ENCODE measurements at regions not wholly inside any gene's neighbourhood (a gene's known extent, or its start where the extent isn't known, plus 50 kb on each side); places are given as distances from the start of the nearest gene placed in this dataset.

DNA sequence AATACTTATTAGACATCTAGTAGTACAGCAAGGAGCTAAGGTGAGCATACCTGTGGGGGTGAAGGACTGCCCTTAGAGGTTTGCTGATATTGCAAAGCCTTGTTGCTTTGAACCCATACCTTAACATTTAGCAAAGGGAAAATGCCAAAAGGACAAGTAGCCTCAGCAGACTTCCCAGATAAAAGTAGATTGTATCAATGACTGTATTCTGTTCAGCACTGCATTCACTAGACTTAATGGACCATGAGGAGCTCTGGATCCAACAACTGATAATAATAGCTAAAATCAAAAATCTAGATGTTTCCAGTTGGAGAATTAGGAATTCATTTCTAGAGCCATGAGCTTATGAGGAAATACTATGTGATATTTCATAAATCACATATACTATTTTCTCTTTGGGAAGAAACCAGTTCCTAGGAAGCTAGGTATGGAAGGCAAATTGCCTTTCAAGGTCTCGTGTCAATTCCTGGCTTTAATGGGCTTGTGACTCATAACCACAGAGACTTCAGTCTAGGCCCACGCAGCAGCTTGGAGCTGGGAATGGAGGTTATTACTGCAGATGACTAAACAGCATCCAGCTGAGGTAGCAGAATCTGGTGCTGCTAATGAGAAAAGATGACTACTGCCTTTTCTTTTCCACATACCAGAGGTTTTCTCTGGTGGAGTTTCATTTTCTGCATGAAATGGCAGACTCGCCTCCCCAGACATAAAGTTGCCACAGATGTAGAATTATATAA is 191.2 kb upstream of the NABP1 start:
- Histone ChIP-seq H3K9me3 (replicated peaks) (peaks cover 25% of the 10 kb centered on the region), H3K36me3 (no peaks in the 10 kb centered on the region), H3K4me1 (peaks cover 10% of the 10 kb centered on the region), H3K4me3 (no peak overlapping the region), H3K27ac (replicated peaks) (no peak overlapping the region), H3K27me3 (ENCODE audit: low read depth) (no peaks in the 10 kb centered on the region)
- intact Hi-C loops (cut with micrococcal nuclease), result no loop called here
- no peak for TF ChIP-seq CTCF (IDR thresholded peaks at IDR 0.05; ENCODE audit: borderline replicate concordance)
- DNase-seq, result no peak

GRCh38 chr2:191488135-191488534 is 189.8 kb upstream of the NABP1 start:
- DNase-seq, result no peak
- H3K27ac ChIP-seq (replicated peaks), result no peak overlapping the region
- TF ChIP-seq CTCF (IDR thresholded peaks at IDR 0.05; ENCODE audit: borderline replicate concordance), result no peak

GRCh38 chr2:191489177-191489576 is 188.8 kb upstream of the NABP1 start:
- no peak for TF ChIP-seq CTCF (IDR thresholded peaks at IDR 0.05; ENCODE audit: borderline replicate concordance)
- Histone ChIP-seq H3K36me3 (no peaks in the 10 kb centered on the region), H3K4me1 (peaks cover 10% of the 10 kb centered on the region), H3K27me3 (ENCODE audit: low read depth) (no peaks in the 10 kb centered on the region), H3K27ac (replicated peaks) (no peak overlapping the region), H3K9me3 (replicated peaks) (peaks cover 8% of the 10 kb centered on the region), H3K4me3 (no peak overlapping the region)
- intact Hi-C loops (cut with micrococcal nuclease), result no loop called here
- no peak for DNase-seq

More at GRCh38 chr2:191488135-191488534, 189.8 kb upstream of the NABP1 start:
- intact Hi-C loops (cut with micrococcal nuclease), result no loop called here
- no peaks in the 10 kb centered on the region for H3K36me3 ChIP-seq
- no peak overlapping the region for H3K4me3 ChIP-seq
- H3K4me1 ChIP-seq, result peaks cover 10% of the 10 kb centered on the region
- H3K27me3 ChIP-seq (ENCODE audit: low read depth), result no peaks in the 10 kb centered on the region
- peaks cover 11% of the 10 kb centered on the region for H3K9me3 ChIP-seq (replicated peaks)

DNA sequence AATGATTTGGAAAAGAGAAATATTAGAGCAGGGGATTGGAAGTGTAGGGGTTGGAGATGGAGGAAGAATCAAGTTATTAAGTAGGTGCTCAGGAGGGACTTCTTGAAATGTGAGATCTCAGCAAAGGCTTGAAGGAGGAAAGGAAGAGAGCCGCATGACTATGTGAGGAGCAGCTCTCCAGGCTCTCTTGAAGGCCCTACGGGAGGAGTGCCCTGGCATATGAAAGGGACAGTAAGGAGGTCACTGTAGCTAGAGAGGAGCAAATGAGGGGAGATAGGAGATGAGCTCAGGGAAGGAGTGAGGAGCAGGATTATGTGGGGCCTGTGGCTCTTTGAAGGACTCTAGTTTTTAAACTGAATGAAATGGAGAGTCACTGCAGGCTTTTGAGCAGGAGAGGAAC is 181.1 kb upstream of the NABP1 start:
- no peaks in the 10 kb centered on the region for H3K27me3 ChIP-seq (ENCODE audit: low read depth)
- peaks cover 9% of the 10 kb centered on the region for H3K9me3 ChIP-seq (replicated peaks)
- peaks cover 30% of the 10 kb centered on the region for H3K4me1 ChIP-seq
- TF ChIP-seq CTCF (IDR thresholded peaks at IDR 0.05; ENCODE audit: borderline replicate concordance), result no peak
- H3K4me3 ChIP-seq, result no peak overlapping the region
- no peaks in the 10 kb centered on the region for H3K36me3 ChIP-seq
- no peak for DNase-seq
- intact Hi-C loops (cut with micrococcal nuclease), result no loop called here
- no peak overlapping the region for H3K27ac ChIP-seq (replicated peaks)

GRCh38 chr2:191497822-191498221 is 180.1 kb upstream of the NABP1 start:
- Histone ChIP-seq H3K36me3 (no peaks in the 10 kb centered on the region), H3K27ac (replicated peaks) (no peak overlapping the region), H3K4me1 (peaks cover 30% of the 10 kb centered on the region), H3K9me3 (replicated peaks) (peaks cover 9% of the 10 kb centered on the region), H3K27me3 (ENCODE audit: low read depth) (no peaks in the 10 kb centered on the region), H3K4me3 (no peak overlapping the region)
- no peak for DNase-seq
- no peak for TF ChIP-seq CTCF (IDR thresholded peaks at IDR 0.05; ENCODE audit: borderline replicate concordance)
- intact Hi-C loops (cut with micrococcal nuclease), result no loop called here
